ENCODE measurements at regions not wholly inside any gene's neighbourhood (a gene's known extent, or its start where the extent isn't known, plus 50 kb on each side); places are given as distances from the start of the nearest gene placed in this dataset.

- TF ChIP-seq L3MBTL2 (conservative IDR thresholded peaks at IDR 0.05) (no peak), ARNT (IDR thresholded peaks at IDR 0.05) (no peak), TARDBP (IDR thresholded peaks at IDR 0.05) (no peak), BHLHE40 (IDR thresholded peaks at IDR 0.05; ENCODE audit: borderline replicate concordance) (no peak), FOXM1 (IDR thresholded peaks at IDR 0.05; ENCODE audit: borderline replicate concordance) (no peak), NFRKB (IDR thresholded peaks at IDR 0.05) (no peak), HDGF (IDR thresholded peaks at IDR 0.05; ENCODE audit: borderline replicate concordance) (no peak), FOXK2 (IDR thresholded peaks at IDR 0.05) (no peak), CTBP1 (IDR thresholded peaks at IDR 0.05; ENCODE audit: borderline replicate concordance) (no peak)
These were observed 176.8 kb upstream of the RHOBTB1 start for GRCh38 chr10:61120805-61121204.
